ENCODE measurements at regions not wholly inside any gene's neighbourhood (a gene's known extent, or its start where the extent isn't known, plus 50 kb on each side); places are given as distances from the start of the nearest gene placed in this dataset.

- Histone ChIP-seq H3K27ac (ENCODE audit: low read depth in 2 of 2, low read length in 2 of 2) (no peak overlapping the region), H3K36me3 (ENCODE audit: control insufficient read depth in 2 of 2, insufficient read depth in 2 of 2, low read length in 2 of 2) (no peaks in the 10 kb centered on the region), H3K27me3 (ENCODE audit: control insufficient read depth in 2 of 2, insufficient read depth in 2 of 2, low read length in 2 of 2) (peaks cover 0 to 3% of the 10 kb centered on the region in 2 donors), H3K9ac (ENCODE audit: low read depth in 1 of 2, low read length in 2 of 2) (no peak overlapping the region), H3K4me3 (ENCODE audit: low read length in 2 of 2) (no peak overlapping the region), H3K4me1 (ENCODE audit: control insufficient read depth in 2 of 2, insufficient read depth in 2 of 2, low read length in 2 of 2) (no peaks in the 10 kb centered on the region), H3K9me3 (ENCODE audit: control insufficient read depth in 2 of 2, low read length in 2 of 2) (no peaks in the 10 kb centered on the region)
These were observed 158.5 kb downstream of the HERPUD2 start for GRCh38 chr7:35536396-35536826.

DNA sequence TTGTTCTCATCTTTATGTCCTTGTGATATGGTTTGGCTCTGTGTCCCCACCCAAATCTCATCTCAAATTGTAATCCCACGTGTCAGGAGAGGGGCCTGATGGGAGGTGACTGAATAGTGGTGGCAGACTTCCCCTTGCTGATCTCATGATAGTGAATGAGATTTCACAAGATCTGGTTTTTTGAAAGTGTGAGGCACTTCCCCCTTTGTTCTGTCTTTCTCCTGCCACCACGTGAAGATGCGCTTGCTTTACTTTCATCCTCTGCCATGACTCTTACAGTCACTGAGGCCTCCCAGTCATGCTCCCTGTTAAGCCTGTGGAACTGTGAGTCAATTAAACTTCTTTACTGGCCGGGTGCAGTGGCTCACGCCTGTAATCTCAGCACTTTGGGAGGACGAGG lies 161.0 kb downstream of the HERPUD2 start:
- H3K4me3 ChIP-seq (ENCODE audit: low read length in 2 of 2) = no peak overlapping the region
- no peaks in the 10 kb centered on the region for H3K36me3 ChIP-seq (ENCODE audit: control insufficient read depth in 2 of 2, insufficient read depth in 2 of 2, low read length in 2 of 2)
- H3K4me1 ChIP-seq (ENCODE audit: control insufficient read depth in 2 of 2, insufficient read depth in 2 of 2, low read length in 2 of 2) = no peaks in the 10 kb centered on the region
- H3K27me3 ChIP-seq (ENCODE audit: control insufficient read depth in 2 of 2, insufficient read depth in 2 of 2, low read length in 2 of 2) = peaks cover 0 to 3% of the 10 kb centered on the region in 2 donors
- no peak overlapping the region for H3K9ac ChIP-seq (ENCODE audit: low read depth in 1 of 2, low read length in 2 of 2)
- no peaks in the 10 kb centered on the region for H3K9me3 ChIP-seq (ENCODE audit: control insufficient read depth in 2 of 2, low read length in 2 of 2)
- no peak overlapping the region for H3K27ac ChIP-seq (ENCODE audit: low read depth in 2 of 2, low read length in 2 of 2)

GRCh38 chr7:35530124-35531109 lies 164.5 kb downstream of the HERPUD2 start:
- no peak overlapping the region for H3K9ac ChIP-seq (ENCODE audit: low read depth in 1 of 2, low read length in 2 of 2)
- H3K9me3 ChIP-seq (ENCODE audit: control insufficient read depth in 2 of 2, low read length in 2 of 2) = no peaks in the 10 kb centered on the region
- H3K4me1 ChIP-seq (ENCODE audit: control insufficient read depth in 2 of 2, insufficient read depth in 2 of 2, low read length in 2 of 2) = no peaks in the 10 kb centered on the region
- no peaks in the 10 kb centered on the region for H3K36me3 ChIP-seq (ENCODE audit: control insufficient read depth in 2 of 2, insufficient read depth in 2 of 2, low read length in 2 of 2)
- no peak overlapping the region for H3K4me3 ChIP-seq (ENCODE audit: low read length in 2 of 2)
- H3K27me3 ChIP-seq (ENCODE audit: control insufficient read depth in 2 of 2, insufficient read depth in 2 of 2, low read length in 2 of 2) = no peaks in the 10 kb centered on the region
- no peak overlapping the region for H3K27ac ChIP-seq (ENCODE audit: low read depth in 2 of 2, low read length in 2 of 2)

DNA sequence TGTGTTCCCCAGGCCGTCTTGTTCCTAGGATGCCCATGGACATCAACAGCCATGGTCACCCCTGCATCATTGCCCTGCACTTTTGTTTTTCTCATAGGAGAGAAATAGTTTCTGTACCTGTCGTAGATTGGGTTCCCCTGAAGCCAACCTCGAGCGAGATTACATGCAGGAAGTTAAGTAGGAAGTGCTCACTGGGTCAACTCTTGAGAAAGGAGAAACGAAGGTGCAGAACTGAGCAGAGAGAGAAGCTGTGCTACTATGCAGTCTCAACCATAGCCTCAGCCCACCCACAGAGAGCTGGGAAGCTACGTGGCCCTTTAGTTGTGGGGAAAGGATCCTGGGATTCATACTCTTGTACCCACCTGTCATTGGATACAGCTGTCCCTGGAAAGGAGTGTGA lies 165.2 kb downstream of the HERPUD2 start:
- H3K4me1 ChIP-seq (ENCODE audit: control insufficient read depth in 2 of 2, insufficient read depth in 2 of 2, low read length in 2 of 2) = no peaks in the 10 kb centered on the region
- no peaks in the 10 kb centered on the region for H3K9me3 ChIP-seq (ENCODE audit: control insufficient read depth in 2 of 2, low read length in 2 of 2)
- no peaks in the 10 kb centered on the region for H3K36me3 ChIP-seq (ENCODE audit: control insufficient read depth in 2 of 2, insufficient read depth in 2 of 2, low read length in 2 of 2)
- no peaks in the 10 kb centered on the region for H3K27me3 ChIP-seq (ENCODE audit: control insufficient read depth in 2 of 2, insufficient read depth in 2 of 2, low read length in 2 of 2)
- no peak overlapping the region for H3K9ac ChIP-seq (ENCODE audit: low read depth in 1 of 2, low read length in 2 of 2)
- no peak overlapping the region for H3K27ac ChIP-seq (ENCODE audit: low read depth in 2 of 2, low read length in 2 of 2)
- H3K4me3 ChIP-seq (ENCODE audit: low read length in 2 of 2) = no peak overlapping the region

GRCh38 chr7:35528381-35528977 lies 166.5 kb downstream of the HERPUD2 start:
- no peak overlapping the region for H3K27ac ChIP-seq (ENCODE audit: low read depth in 2 of 2, low read length in 2 of 2)
- H3K36me3 ChIP-seq (ENCODE audit: control insufficient read depth in 2 of 2, insufficient read depth in 2 of 2, low read length in 2 of 2) = no peaks in the 10 kb centered on the region
- H3K4me3 ChIP-seq (ENCODE audit: low read length in 2 of 2) = no peak overlapping the region
- no peaks in the 10 kb centered on the region for H3K27me3 ChIP-seq (ENCODE audit: control insufficient read depth in 2 of 2, insufficient read depth in 2 of 2, low read length in 2 of 2)
- no peaks in the 10 kb centered on the region for H3K9me3 ChIP-seq (ENCODE audit: control insufficient read depth in 2 of 2, low read length in 2 of 2)
- no peaks in the 10 kb centered on the region for H3K4me1 ChIP-seq (ENCODE audit: control insufficient read depth in 2 of 2, insufficient read depth in 2 of 2, low read length in 2 of 2)
- H3K9ac ChIP-seq (ENCODE audit: low read depth in 1 of 2, low read length in 2 of 2) = no peak overlapping the region

GRCh38 chr7:35526645-35527044 lies 168.3 kb downstream of the HERPUD2 start:
- H3K4me3 ChIP-seq (ENCODE audit: low read length in 2 of 2) = no peak overlapping the region
- H3K36me3 ChIP-seq (ENCODE audit: control insufficient read depth in 2 of 2, insufficient read depth in 2 of 2, low read length in 2 of 2) = no peaks in the 10 kb centered on the region
- H3K27ac ChIP-seq (ENCODE audit: low read depth in 2 of 2, low read length in 2 of 2) = no peak overlapping the region
- H3K27me3 ChIP-seq (ENCODE audit: control insufficient read depth in 2 of 2, insufficient read depth in 2 of 2, low read length in 2 of 2) = no peaks in the 10 kb centered on the region
- no peak overlapping the region for H3K9ac ChIP-seq (ENCODE audit: low read depth in 1 of 2, low read length in 2 of 2)
- H3K4me1 ChIP-seq (ENCODE audit: control insufficient read depth in 2 of 2, insufficient read depth in 2 of 2, low read length in 2 of 2) = no peaks in the 10 kb centered on the region
- no peaks in the 10 kb centered on the region for H3K9me3 ChIP-seq (ENCODE audit: control insufficient read depth in 2 of 2, low read length in 2 of 2)

- H3K4me1 ChIP-seq (ENCODE audit: control insufficient read depth in 2 of 2, insufficient read depth in 2 of 2, low read length in 2 of 2) = no peaks in the 10 kb centered on the region
- H3K36me3 ChIP-seq (ENCODE audit: control insufficient read depth in 2 of 2, insufficient read depth in 2 of 2, low read length in 2 of 2) = no peaks in the 10 kb centered on the region
- no peak overlapping the region for H3K27ac ChIP-seq (ENCODE audit: low read depth in 2 of 2, low read length in 2 of 2)
- H3K27me3 ChIP-seq (ENCODE audit: control insufficient read depth in 2 of 2, insufficient read depth in 2 of 2, low read length in 2 of 2) = no peaks in the 10 kb centered on the region
- no peaks in the 10 kb centered on the region for H3K9me3 ChIP-seq (ENCODE audit: control insufficient read depth in 2 of 2, low read length in 2 of 2)
- H3K9ac ChIP-seq (ENCODE audit: low read depth in 1 of 2, low read length in 2 of 2) = no peak overlapping the region
- H3K4me3 ChIP-seq (ENCODE audit: low read length in 2 of 2) = no peak overlapping the region
These were observed 170.7 kb downstream of the HERPUD2 start for GRCh38 chr7:35524112-35524804.

DNA sequence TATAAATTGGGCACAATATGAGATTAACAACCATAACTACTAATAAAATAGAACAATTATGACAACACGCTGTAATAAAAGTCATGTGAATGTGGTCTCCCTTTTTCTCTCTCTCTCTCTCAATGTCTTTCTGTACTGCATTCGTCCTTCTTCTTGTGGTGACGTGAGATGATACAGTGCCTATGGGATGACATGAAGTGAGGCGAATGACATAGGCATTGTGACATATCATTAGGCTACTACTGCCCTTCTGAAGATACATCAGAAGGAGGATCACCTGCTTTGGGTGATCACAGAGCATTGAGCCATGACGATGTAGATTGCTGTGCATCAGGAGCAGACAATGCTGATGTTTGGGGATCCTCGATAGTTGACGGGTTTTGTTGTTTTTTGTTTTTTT lies 171.6 kb downstream of the HERPUD2 start:
- Histone ChIP-seq H3K27me3 (ENCODE audit: control insufficient read depth in 2 of 2, insufficient read depth in 2 of 2, low read length in 2 of 2) (no peaks in the 10 kb centered on the region), H3K4me1 (ENCODE audit: control insufficient read depth in 2 of 2, insufficient read depth in 2 of 2, low read length in 2 of 2) (no peaks in the 10 kb centered on the region), H3K27ac (ENCODE audit: low read depth in 2 of 2, low read length in 2 of 2) (no peak overlapping the region), H3K4me3 (ENCODE audit: low read length in 2 of 2) (no peak overlapping the region), H3K36me3 (ENCODE audit: control insufficient read depth in 2 of 2, insufficient read depth in 2 of 2, low read length in 2 of 2) (no peaks in the 10 kb centered on the region), H3K9me3 (ENCODE audit: control insufficient read depth in 2 of 2, low read length in 2 of 2) (no peaks in the 10 kb centered on the region), H3K9ac (ENCODE audit: low read depth in 1 of 2, low read length in 2 of 2) (no peak overlapping the region)

DNA sequence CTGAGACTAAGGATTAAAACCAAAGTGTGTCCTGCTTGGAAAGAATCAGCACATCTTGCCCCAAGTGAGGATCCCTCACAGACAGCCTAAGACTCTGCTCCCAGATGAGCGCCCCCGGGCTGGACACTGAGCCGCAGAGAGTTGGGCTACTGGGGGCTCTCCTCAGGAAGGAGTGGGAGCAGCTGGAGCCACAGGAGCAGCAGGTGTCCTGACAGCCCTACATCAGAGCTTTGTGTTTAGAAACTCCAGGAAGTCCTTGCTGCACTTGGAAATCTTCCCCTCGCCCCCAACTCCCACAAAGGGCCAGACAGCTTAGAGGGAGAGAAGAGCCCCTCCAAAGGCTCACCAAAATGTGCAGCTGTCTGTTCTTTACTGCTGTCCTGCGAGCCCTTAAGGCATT lies 172.2 kb downstream of the HERPUD2 start:
- no peak overlapping the region for H3K4me3 ChIP-seq (ENCODE audit: low read length in 2 of 2)
- H3K27me3 ChIP-seq (ENCODE audit: control insufficient read depth in 2 of 2, insufficient read depth in 2 of 2, low read length in 2 of 2) = no peaks in the 10 kb centered on the region
- no peaks in the 10 kb centered on the region for H3K36me3 ChIP-seq (ENCODE audit: control insufficient read depth in 2 of 2, insufficient read depth in 2 of 2, low read length in 2 of 2)
- H3K4me1 ChIP-seq (ENCODE audit: control insufficient read depth in 2 of 2, insufficient read depth in 2 of 2, low read length in 2 of 2) = no peaks in the 10 kb centered on the region
- H3K27ac ChIP-seq (ENCODE audit: low read depth in 2 of 2, low read length in 2 of 2) = no peak overlapping the region
- no peak overlapping the region for H3K9ac ChIP-seq (ENCODE audit: low read depth in 1 of 2, low read length in 2 of 2)
- H3K9me3 ChIP-seq (ENCODE audit: control insufficient read depth in 2 of 2, low read length in 2 of 2) = no peaks in the 10 kb centered on the region

DNA sequence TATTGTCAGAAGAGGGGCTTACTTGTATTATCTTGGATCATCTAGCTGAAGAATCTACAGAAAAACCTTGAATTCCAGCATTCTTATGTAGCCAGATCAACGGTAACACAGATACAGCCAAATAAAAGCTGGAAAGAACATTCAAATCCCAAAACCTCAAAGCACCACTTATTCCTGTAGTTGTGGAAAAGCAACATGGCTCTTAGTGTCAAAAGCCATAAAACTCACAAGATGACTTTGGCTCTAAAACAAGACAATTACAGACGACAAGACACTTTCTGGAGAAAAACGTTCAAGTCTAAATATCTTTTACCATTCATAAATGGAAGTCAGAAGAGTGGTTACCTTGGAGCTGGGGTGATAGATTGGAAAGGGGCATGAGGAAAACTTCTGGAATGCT lies 173.0 kb downstream of the HERPUD2 start:
- Histone ChIP-seq H3K4me1 (ENCODE audit: control insufficient read depth in 2 of 2, insufficient read depth in 2 of 2, low read length in 2 of 2) (no peaks in the 10 kb centered on the region), H3K27me3 (ENCODE audit: control insufficient read depth in 2 of 2, insufficient read depth in 2 of 2, low read length in 2 of 2) (no peaks in the 10 kb centered on the region), H3K27ac (ENCODE audit: low read depth in 2 of 2, low read length in 2 of 2) (no peak overlapping the region), H3K9ac (ENCODE audit: low read depth in 1 of 2, low read length in 2 of 2) (no peak overlapping the region), H3K36me3 (ENCODE audit: control insufficient read depth in 2 of 2, insufficient read depth in 2 of 2, low read length in 2 of 2) (no peaks in the 10 kb centered on the region), H3K9me3 (ENCODE audit: control insufficient read depth in 2 of 2, low read length in 2 of 2) (no peaks in the 10 kb centered on the region), H3K4me3 (ENCODE audit: low read length in 2 of 2) (no peak overlapping the region)

Measured in mucosa of rectum (tissue), 2 donors.